ENCODE measurements at regions not wholly inside any gene's neighbourhood (a gene's known extent, or its start where the extent isn't known, plus 50 kb on each side); places are given as distances from the start of the nearest gene placed in this dataset.
A peak's percentile ranks its signal among the peaks of the same experiment; 100 is the strongest.

DNA sequence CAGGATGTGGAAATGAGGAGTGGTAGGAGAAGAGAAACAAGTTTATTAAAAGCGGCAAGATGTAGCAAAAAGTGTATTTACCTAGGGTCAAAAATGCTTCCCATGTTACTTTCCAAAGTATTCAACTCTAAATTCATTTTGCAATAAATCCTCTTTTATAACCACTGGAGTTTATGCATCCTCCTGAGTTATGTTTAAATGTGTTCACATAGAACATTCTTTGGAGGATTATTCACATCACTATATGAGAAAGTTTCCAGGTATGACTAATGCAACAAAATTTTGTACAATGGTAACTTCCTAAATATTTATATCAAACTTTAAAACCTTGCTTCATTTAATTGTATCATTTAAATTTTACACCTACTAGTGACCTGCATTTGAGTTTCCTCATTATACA is 870.6 kb upstream of the SLIT2 start:
- Histone ChIP-seq H2AK5ac (ENCODE audit: low read length, severe bottlenecking) (no peak overlapping the region), H3K18ac (ENCODE audit: low read depth in 1 of 2, low read length in 2 of 2) (no peak overlapping the region), H3K23ac (ENCODE audit: low read length in 2 of 2) (no peak overlapping the region), H3K27ac (ENCODE audit: low read length, poor library complexity, severe bottlenecking) (no peak overlapping the region), H3K79me1 (replicated peaks; ENCODE audit: low read length, poor library complexity, severe bottlenecking) (no peaks in the 10 kb centered on the region), H2BK120ac (ENCODE audit: low read depth, low read length) (no peak overlapping the region), H3K36me3 (ENCODE audit: control insufficient read depth in 1 of 2, insufficient read depth in 2 of 2, low read depth in 1 of 2, low read length in 2 of 2) (no peaks in the 10 kb centered on the region), H2BK5ac (ENCODE audit: low read depth, low read length, poor library complexity, severe bottlenecking) (no peak overlapping the region), H2BK15ac (ENCODE audit: low read depth, poor library complexity, severe bottlenecking) (no peak overlapping the region), H3K4me2 (ENCODE audit: low read length, poor library complexity, severe bottlenecking) (no peak overlapping the region), H4K91ac (ENCODE audit: low read length) (no peak overlapping the region), H3K9me3 (ENCODE audit: control insufficient read depth, low read length) (no peaks in the 10 kb centered on the region), H3K14ac (ENCODE audit: low read length in 2 of 2) (no peak overlapping the region), H2BK12ac (ENCODE audit: low read length in 2 of 2) (no peak overlapping the region), H3K9ac (ENCODE audit: low read length) (no peak overlapping the region), H2AFZ (ENCODE audit: low read depth, low read length) (no peak overlapping the region), H3K4me1 (ENCODE audit: control insufficient read depth, insufficient read depth, low read depth, low read length) (no peaks in the 10 kb centered on the region), H3K27me3 (ENCODE audit: control insufficient read depth in 1 of 2, insufficient read depth in 1 of 2, low read length in 2 of 2) (no peaks in the 10 kb centered on the region), H4K8ac (ENCODE audit: low read length) (no peak overlapping the region), H3K4ac (ENCODE audit: low read depth in 1 of 2, low read length in 2 of 2) (no peak overlapping the region), H3K4me3 (ENCODE audit: insufficient read depth in 1 of 2, low read depth in 1 of 2, low read length in 2 of 2) (no peak overlapping the region)
- DNase-seq: peak; percentile 25
- WGBS: no CpG with 5 or more reads among the region's 1 CpG

DNA sequence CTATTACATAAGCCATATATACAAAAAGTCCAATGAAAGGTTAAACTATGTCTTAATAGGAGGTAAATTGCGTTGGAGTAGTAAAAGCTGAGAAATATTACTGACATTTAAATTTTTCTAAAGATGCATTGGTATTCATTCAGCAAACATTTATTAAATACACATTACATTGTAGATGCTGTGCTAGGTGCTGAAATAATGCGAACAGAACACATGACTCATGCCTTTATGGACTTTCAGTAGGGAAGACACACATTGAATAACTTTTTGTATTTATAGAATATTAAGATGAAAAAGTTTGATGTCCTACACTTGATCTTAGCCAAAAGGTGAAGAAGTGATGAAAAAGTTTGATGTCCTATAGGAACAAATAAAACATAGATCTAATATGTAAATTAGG is 871.1 kb upstream of the SLIT2 start:
- Histone ChIP-seq H3K4me3 (ENCODE audit: insufficient read depth in 1 of 2, low read depth in 1 of 2, low read length in 2 of 2) (no peak overlapping the region), H3K18ac (ENCODE audit: low read depth in 1 of 2, low read length in 2 of 2) (no peak overlapping the region), H4K8ac (ENCODE audit: low read length) (no peak overlapping the region), H4K91ac (ENCODE audit: low read length) (no peak overlapping the region), H3K27me3 (ENCODE audit: control insufficient read depth in 1 of 2, insufficient read depth in 1 of 2, low read length in 2 of 2) (no peaks in the 10 kb centered on the region), H3K14ac (ENCODE audit: low read length in 2 of 2) (no peak overlapping the region), H3K27ac (ENCODE audit: low read length, poor library complexity, severe bottlenecking) (no peak overlapping the region), H3K9me3 (ENCODE audit: control insufficient read depth, low read length) (no peaks in the 10 kb centered on the region), H2BK5ac (ENCODE audit: low read depth, low read length, poor library complexity, severe bottlenecking) (no peak overlapping the region), H2BK15ac (ENCODE audit: low read depth, poor library complexity, severe bottlenecking) (no peak overlapping the region), H3K9ac (ENCODE audit: low read length) (no peak overlapping the region), H2AFZ (ENCODE audit: low read depth, low read length) (no peak overlapping the region), H2AK5ac (ENCODE audit: low read length, severe bottlenecking) (no peak overlapping the region), H3K79me1 (replicated peaks; ENCODE audit: low read length, poor library complexity, severe bottlenecking) (no peaks in the 10 kb centered on the region), H3K4me2 (ENCODE audit: low read length, poor library complexity, severe bottlenecking) (no peak overlapping the region), H3K23ac (ENCODE audit: low read length in 2 of 2) (no peak overlapping the region), H3K4me1 (ENCODE audit: control insufficient read depth, insufficient read depth, low read depth, low read length) (no peaks in the 10 kb centered on the region), H2BK120ac (ENCODE audit: low read depth, low read length) (no peak overlapping the region), H3K36me3 (ENCODE audit: control insufficient read depth in 1 of 2, insufficient read depth in 2 of 2, low read depth in 1 of 2, low read length in 2 of 2) (no peaks in the 10 kb centered on the region), H2BK12ac (ENCODE audit: low read length in 2 of 2) (no peak overlapping the region), H3K4ac (ENCODE audit: low read depth in 1 of 2, low read length in 2 of 2) (no peak overlapping the region)
- WGBS: no CpG with 5 or more reads among the region's 2 CpGs
- DNase-seq: peak; percentile 5

DNA sequence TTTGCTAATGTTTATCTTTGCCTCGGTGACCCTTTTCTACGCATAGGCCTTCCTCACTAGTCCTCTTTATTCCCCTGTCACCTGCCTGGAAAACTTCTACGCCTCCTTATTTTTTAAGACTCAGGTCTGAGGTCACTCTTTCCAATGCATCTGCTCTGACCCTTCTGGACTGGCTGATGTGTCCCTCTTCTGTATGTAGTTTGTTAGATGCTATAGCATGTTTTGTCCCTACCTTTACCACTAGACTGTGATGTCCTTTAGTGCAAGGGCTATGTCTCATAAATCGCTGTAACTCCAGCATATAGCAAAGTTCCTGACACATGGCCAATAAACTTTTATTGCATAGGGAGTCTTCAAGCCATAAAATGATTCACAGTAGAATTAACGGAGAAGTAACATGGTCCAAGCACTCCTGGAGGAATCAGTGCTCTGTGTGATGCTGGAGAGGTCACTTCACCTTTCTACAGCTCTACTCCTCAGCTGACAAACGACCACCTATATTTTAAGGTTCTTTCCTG is 872.5 kb upstream of the SLIT2 start:
- Histone ChIP-seq H2BK12ac (ENCODE audit: low read length in 2 of 2) (no peak overlapping the region), H3K4me2 (ENCODE audit: low read length, poor library complexity, severe bottlenecking) (no peak overlapping the region), H2AFZ (ENCODE audit: low read depth, low read length) (no peak overlapping the region), H3K79me1 (replicated peaks; ENCODE audit: low read length, poor library complexity, severe bottlenecking) (no peaks in the 10 kb centered on the region), H3K4me1 (ENCODE audit: control insufficient read depth, insufficient read depth, low read depth, low read length) (no peaks in the 10 kb centered on the region), H3K18ac (ENCODE audit: low read depth in 1 of 2, low read length in 2 of 2) (no peak overlapping the region), H2BK15ac (ENCODE audit: low read depth, poor library complexity, severe bottlenecking) (no peak overlapping the region), H2AK5ac (ENCODE audit: low read length, severe bottlenecking) (no peak overlapping the region), H2BK5ac (ENCODE audit: low read depth, low read length, poor library complexity, severe bottlenecking) (no peak overlapping the region), H3K23ac (ENCODE audit: low read length in 2 of 2) (no peak overlapping the region), H3K9me3 (ENCODE audit: control insufficient read depth, low read length) (no peaks in the 10 kb centered on the region), H3K27ac (ENCODE audit: low read length, poor library complexity, severe bottlenecking) (no peak overlapping the region), H3K9ac (ENCODE audit: low read length) (no peak overlapping the region), H4K91ac (ENCODE audit: low read length) (no peak overlapping the region), H2BK120ac (ENCODE audit: low read depth, low read length) (no peak overlapping the region), H3K4ac (ENCODE audit: low read depth in 1 of 2, low read length in 2 of 2) (no peak overlapping the region), H3K14ac (ENCODE audit: low read length in 2 of 2) (no peak overlapping the region), H3K4me3 (ENCODE audit: insufficient read depth in 1 of 2, low read depth in 1 of 2, low read length in 2 of 2) (no peak overlapping the region), H4K8ac (ENCODE audit: low read length) (no peak overlapping the region), H3K27me3 (ENCODE audit: control insufficient read depth in 1 of 2, insufficient read depth in 1 of 2, low read length in 2 of 2) (no peaks in the 10 kb centered on the region), H3K36me3 (ENCODE audit: control insufficient read depth in 1 of 2, insufficient read depth in 2 of 2, low read depth in 1 of 2, low read length in 2 of 2) (no peaks in the 10 kb centered on the region)
- DNase-seq: no peak
- 76% methylated on average over 5 of the region's 6 CpGs for WGBS

DNA sequence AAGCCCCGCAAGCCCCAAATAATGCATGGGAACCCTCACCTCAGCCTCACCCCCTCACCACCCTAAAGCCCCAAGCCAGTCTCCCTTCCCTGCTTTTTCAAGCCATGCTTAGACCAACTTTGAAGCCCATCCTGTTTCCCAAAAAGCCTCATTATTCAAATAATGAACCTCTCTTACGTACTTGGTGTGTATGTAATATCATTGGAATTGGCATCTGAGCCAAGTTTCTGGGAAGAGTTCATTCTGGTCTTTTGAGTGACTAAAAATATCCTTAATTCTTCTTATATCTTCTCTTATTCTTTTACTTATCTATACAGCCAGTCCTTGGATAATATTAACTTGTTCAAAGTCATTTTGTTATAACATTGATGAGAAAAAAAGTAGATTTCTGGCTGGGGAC is 875.8 kb upstream of the SLIT2 start:
- no peaks in the 10 kb centered on the region for H3K36me3 ChIP-seq (ENCODE audit: control insufficient read depth in 1 of 2, insufficient read depth in 2 of 2, low read depth in 1 of 2, low read length in 2 of 2)
- no peak overlapping the region for H3K9ac ChIP-seq (ENCODE audit: low read length)
- no peak overlapping the region for H3K4ac ChIP-seq (ENCODE audit: low read depth in 1 of 2, low read length in 2 of 2)
- H2AK5ac ChIP-seq (ENCODE audit: low read length, severe bottlenecking): no peak overlapping the region
- no peak overlapping the region for H4K91ac ChIP-seq (ENCODE audit: low read length)
- no peak overlapping the region for H2BK120ac ChIP-seq (ENCODE audit: low read depth, low read length)
- no peak overlapping the region for H4K8ac ChIP-seq (ENCODE audit: low read length)
- H3K18ac ChIP-seq (ENCODE audit: low read depth in 1 of 2, low read length in 2 of 2): no peak overlapping the region
- no peak overlapping the region for H2BK12ac ChIP-seq (ENCODE audit: low read length in 2 of 2)
- no peaks in the 10 kb centered on the region for H3K4me1 ChIP-seq (ENCODE audit: control insufficient read depth, insufficient read depth, low read depth, low read length)
- no peak overlapping the region for H3K14ac ChIP-seq (ENCODE audit: low read length in 2 of 2)
- H2AFZ ChIP-seq (ENCODE audit: low read depth, low read length): no peak overlapping the region
- no peaks in the 10 kb centered on the region for H3K27me3 ChIP-seq (ENCODE audit: control insufficient read depth in 1 of 2, insufficient read depth in 1 of 2, low read length in 2 of 2)
- H3K9me3 ChIP-seq (ENCODE audit: control insufficient read depth, low read length): no peaks in the 10 kb centered on the region
- H3K23ac ChIP-seq (ENCODE audit: low read length in 2 of 2): no peak overlapping the region
- no peaks in the 10 kb centered on the region for H3K79me1 ChIP-seq (replicated peaks; ENCODE audit: low read length, poor library complexity, severe bottlenecking)
- no peak for DNase-seq
- H3K4me2 ChIP-seq (ENCODE audit: low read length, poor library complexity, severe bottlenecking): no peak overlapping the region
- no peak overlapping the region for H2BK15ac ChIP-seq (ENCODE audit: low read depth, poor library complexity, severe bottlenecking)
- no peak overlapping the region for H3K27ac ChIP-seq (ENCODE audit: low read length, poor library complexity, severe bottlenecking)
- H2BK5ac ChIP-seq (ENCODE audit: low read depth, low read length, poor library complexity, severe bottlenecking): no peak overlapping the region
- H3K4me3 ChIP-seq (ENCODE audit: insufficient read depth in 1 of 2, low read depth in 1 of 2, low read length in 2 of 2): no peak overlapping the region
- whole genome bisulfite sequencing: 93% methylated on average over 1 of the region's 2 CpGs

Measured in mesenchymal stem cell (in vitro differentiated cells and primary cell).